ENCODE measurements at regions not wholly inside any gene's neighbourhood (a gene's known extent, or its start where the extent isn't known, plus 50 kb on each side); places are given as distances from the start of the nearest gene placed in this dataset.

- TF ChIP-seq CEBPB (IDR thresholded peaks at IDR 0.05; ENCODE audit: low read depth) (no peak), TCF7L2 (IDR thresholded peaks at IDR 0.05; ENCODE audit: borderline replicate concordance, extremely low read depth, insufficient read depth, insufficient read length) (no peak), EZH2phosphoT487 (IDR thresholded peaks at IDR 0.05; ENCODE audit: borderline replicate concordance) (no peak), ZNF274 (IDR thresholded peaks at IDR 0.05; ENCODE audit: low read depth, low read length) (no peak), POLR2A (IDR thresholded peaks at IDR 0.05; ENCODE audit: borderline replicate concordance, extremely low read depth, insufficient read depth, insufficient read length) (no peak), EZH2 (IDR thresholded peaks at IDR 0.05) (no peak), ATF3 (IDR thresholded peaks at IDR 0.05) (no peak), FOSL1 (IDR thresholded peaks at IDR 0.05; ENCODE audit: low read depth) (no peak), POLR2AphosphoS5 (IDR thresholded peaks at IDR 0.05; ENCODE audit: low read depth, low read length) (no peak), SIN3A (IDR thresholded peaks at IDR 0.05; ENCODE audit: low read depth) (no peak), YY1 (IDR thresholded peaks at IDR 0.05; ENCODE audit: extremely low read depth, insufficient replicate concordance, low read depth, low read length) (no peak)
- TF ChIP-seq, protein P1, sequence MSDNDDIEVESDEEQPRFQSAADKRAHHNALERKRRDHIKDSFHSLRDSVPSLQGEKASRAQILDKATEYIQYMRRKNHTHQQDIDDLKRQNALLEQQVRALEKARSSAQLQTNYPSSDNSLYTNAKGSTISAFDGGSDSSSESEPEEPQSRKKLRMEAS (IDR thresholded peaks at IDR 0.05): no peak
- TF ChIP-seq, protein P2, sequence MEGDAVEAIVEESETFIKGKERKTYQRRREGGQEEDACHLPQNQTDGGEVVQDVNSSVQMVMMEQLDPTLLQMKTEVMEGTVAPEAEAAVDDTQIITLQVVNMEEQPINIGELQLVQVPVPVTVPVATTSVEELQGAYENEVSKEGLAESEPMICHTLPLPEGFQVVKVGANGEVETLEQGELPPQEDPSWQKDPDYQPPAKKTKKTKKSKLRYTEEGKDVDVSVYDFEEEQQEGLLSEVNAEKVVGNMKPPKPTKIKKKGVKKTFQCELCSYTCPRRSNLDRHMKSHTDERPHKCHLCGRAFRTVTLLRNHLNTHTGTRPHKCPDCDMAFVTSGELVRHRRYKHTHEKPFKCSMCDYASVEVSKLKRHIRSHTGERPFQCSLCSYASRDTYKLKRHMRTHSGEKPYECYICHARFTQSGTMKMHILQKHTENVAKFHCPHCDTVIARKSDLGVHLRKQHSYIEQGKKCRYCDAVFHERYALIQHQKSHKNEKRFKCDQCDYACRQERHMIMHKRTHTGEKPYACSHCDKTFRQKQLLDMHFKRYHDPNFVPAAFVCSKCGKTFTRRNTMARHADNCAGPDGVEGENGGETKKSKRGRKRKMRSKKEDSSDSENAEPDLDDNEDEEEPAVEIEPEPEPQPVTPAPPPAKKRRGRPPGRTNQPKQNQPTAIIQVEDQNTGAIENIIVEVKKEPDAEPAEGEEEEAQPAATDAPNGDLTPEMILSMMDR (IDR thresholded peaks at IDR 0.05 in 2 of 3, conservative IDR thresholded peaks at IDR 0.05 in 1 of 3; ENCODE audit: borderline replicate concordance in 1 of 3, insufficient read depth in 1 of 3, low read depth in 2 of 3, low read length in 2 of 3): no peak
Measured at GRCh38 chr6:99114769-99115406, 167.1 kb upstream of the FBXL4 start.

Measured in HCT116 (cell line).